Activated CD8-positive, alpha-beta T cell treated with anti-CD3 and anti-CD28 coated beads for 36 hours (primary cell): ENCODE measurements at regions not wholly inside any gene's neighbourhood (a gene's known extent, or its start where the extent isn't known, plus 50 kb on each side); places are given as distances from the start of the nearest gene placed in this dataset.

Experiments used
- ATAC-seq: fragments of 200-7000 bp; cut with Tn5 transposase; one replicate; pipeline ENCODE4 v1.10.0; 2021; ENCODE audit warnings: mild to moderate bottlenecking, moderate library complexity
- CTCF ChIA-PET: fragments of 350-600 bp; sonication (Branson Sonifier 250); formaldehyde crosslinking; loops from one replicate; lab custom pipeline; 2021; ENCODE audit warnings: antibody characterized with exemption; lab: Charles Lee
- POLR2A ChIA-PET: fragments of 350-600 bp; sonication (Branson Sonifier 250); formaldehyde crosslinking; loops from one replicate; lab custom pipeline; 2021; ENCODE audit warnings: antibody characterized with exemption; lab: Charles Lee
- DNase-seq: peaks from one replicate; pipeline ENCODE4 v3.0.0-alpha.2; 2020
- H3K27ac Mint-ChIP-seq: one replicate; pipeline ENCODE4 v1.8.0; 2021; ENCODE audit warnings: mild to moderate bottlenecking, mixed read lengths
- H3K27me3 Mint-ChIP-seq: one replicate; pipeline ENCODE4 v1.8.0; 2021; ENCODE audit warnings: mixed read lengths
- H3K36me3 Mint-ChIP-seq: one replicate; pipeline ENCODE4 v1.8.0; 2021; ENCODE audit warnings: low read depth, mixed read lengths
- H3K4me1 Mint-ChIP-seq: one replicate; pipeline ENCODE4 v1.8.0; 2021; ENCODE audit warnings: low read depth, mixed read lengths
- H3K4me3 Mint-ChIP-seq: one replicate; pipeline ENCODE4 v1.8.0; 2021; ENCODE audit warnings: mild to moderate bottlenecking, moderate library complexity, mixed read lengths
- H3K9me3 Mint-ChIP-seq: one replicate; pipeline ENCODE4 v1.8.0; 2021; ENCODE audit warnings: mixed read lengths
- CTCF ChIP-seq: fragments of 200-600 bp; IDR thresholded peaks from one replicate; pipeline ENCODE4 v1.8.0; 2022; ENCODE audit warnings: antibody characterized with exemption, mild to moderate bottlenecking
- intact Hi-C: fragments of 100-400 bp; cut with micrococcal nuclease; formaldehyde crosslinking; loops from one replicate; pipeline ENCODE4 v1.10.0; 2022

GRCh38 chr14:48111151-48111550 lies 435.7 kb upstream of the MDGA2 start:
- Mint-ChIP-seq H3K4me3 (no peak overlapping the region), H3K36me3 (no peaks in the 10 kb centered on the region), H3K9me3 (no peaks in the 10 kb centered on the region), H3K27me3 (no peaks in the 10 kb centered on the region), H3K27ac (no peak overlapping the region), H3K4me1 (no peaks in the 10 kb centered on the region)
- DNase-seq = no peak
- ChIA-PET CTCF (no interaction called here), POLR2A (no interaction called here)
- ATAC-seq = no peak
- no peak for TF ChIP-seq CTCF
- intact Hi-C loops = no loop called here

DNA sequence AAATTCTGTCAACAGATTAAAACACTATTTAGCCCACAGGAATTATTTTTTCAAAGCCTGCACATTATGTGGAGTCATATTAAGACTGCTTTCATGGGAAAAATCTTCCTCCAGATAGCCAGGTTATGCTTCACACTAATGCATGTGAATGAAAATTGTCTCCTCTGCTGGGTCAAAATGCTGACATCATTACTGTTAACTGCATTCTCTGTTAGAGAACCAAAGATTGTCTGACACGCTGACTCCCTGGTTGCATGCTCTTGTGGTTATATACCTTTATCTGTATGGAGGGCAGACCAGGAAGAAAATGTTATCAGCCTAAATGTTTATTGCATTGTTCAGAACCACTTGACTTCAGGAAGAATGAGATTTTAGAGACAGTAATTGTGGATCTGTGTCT lies 432.2 kb upstream of the MDGA2 start:
- Mint-ChIP-seq H3K36me3 (no peaks in the 10 kb centered on the region), H3K4me3 (no peak overlapping the region), H3K9me3 (peaks cover 2% of the 10 kb centered on the region), H3K27ac (no peak overlapping the region), H3K27me3 (no peaks in the 10 kb centered on the region), H3K4me1 (no peaks in the 10 kb centered on the region)
- ChIA-PET CTCF (no interaction called here), POLR2A (no interaction called here)
- DNase-seq (no peak), ATAC-seq (no peak)
- intact Hi-C loops = no loop called here
- no peak for TF ChIP-seq CTCF

DNA sequence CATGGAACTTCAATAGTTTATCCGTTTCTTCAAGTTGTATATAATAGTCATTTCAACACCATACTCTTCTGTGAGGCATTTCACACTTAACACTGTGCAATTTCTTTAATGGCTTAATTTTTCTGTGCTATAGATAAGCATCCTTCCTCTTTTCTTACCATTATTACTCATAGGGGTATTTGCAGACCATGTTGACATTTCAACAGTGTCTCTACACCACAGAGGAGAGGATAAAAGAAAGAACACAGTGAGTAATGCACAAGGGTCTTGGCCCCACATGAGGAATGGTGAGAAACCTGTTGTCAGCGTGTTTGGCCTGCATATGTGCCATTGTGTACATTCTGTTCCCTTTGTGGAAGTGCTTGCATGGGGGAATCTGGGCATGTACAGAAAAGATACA lies 421.5 kb upstream of the MDGA2 start:
- no peak overlapping the region for H3K4me3 Mint-ChIP-seq
- no peak for TF ChIP-seq CTCF
- no peak for DNase-seq
- H3K27ac Mint-ChIP-seq = no peak overlapping the region
- H3K4me1 Mint-ChIP-seq = no peaks in the 10 kb centered on the region
- peaks cover 14% of the 10 kb centered on the region for H3K9me3 Mint-ChIP-seq
- H3K27me3 Mint-ChIP-seq = no peaks in the 10 kb centered on the region
- POLR2A ChIA-PET = no interaction called here
- no peak for ATAC-seq
- CTCF ChIA-PET = no interaction called here
- intact Hi-C loops = no loop called here
- no peaks in the 10 kb centered on the region for H3K36me3 Mint-ChIP-seq

DNA sequence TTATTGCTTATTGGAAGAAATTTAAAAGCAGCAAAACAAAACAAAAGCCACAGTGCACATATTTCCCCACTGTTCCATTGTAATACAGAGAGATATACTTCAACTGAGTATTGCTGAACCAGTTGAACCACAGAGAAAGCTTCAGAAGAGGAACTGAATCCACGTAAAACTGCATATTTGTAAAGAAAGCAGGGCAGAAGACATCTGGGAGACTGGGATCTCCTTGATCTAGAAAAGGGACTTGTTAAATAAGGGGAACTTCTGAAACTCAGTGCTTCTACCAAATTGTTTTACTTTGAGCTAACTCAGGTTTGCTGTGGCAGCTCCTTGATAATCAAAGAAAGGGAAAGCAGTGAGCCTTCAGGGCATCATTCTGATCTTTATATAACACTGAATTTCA lies 411.1 kb upstream of the MDGA2 start:
- no peak overlapping the region for H3K4me3 Mint-ChIP-seq

DNA sequence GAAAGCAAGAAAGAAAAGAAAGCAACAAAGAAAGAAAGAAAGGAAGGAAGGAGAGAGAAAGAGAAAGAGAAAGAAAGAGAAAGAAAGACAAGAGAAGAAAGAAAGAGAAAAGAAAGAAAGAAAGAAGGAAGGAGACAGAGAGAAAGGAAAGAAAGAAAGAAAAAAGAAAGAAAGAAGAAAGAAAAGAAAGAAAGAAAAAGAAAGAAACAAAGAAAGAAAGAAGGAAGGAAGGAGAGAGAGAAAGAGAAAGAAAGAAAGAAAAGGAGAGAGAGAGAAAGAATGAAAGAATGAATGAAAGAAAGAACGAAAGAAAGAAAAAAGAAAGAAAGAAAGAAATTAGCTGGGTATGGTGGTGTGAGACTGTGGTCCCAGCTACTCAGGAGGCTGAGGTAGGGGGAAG lies 400.1 kb upstream of the MDGA2 start:
- peak; percentile 30 for TF ChIP-seq CTCF
- intact Hi-C loops = no loop called here
- ChIA-PET CTCF (no interaction called here), POLR2A (no interaction called here)
- no peaks in the 10 kb centered on the region for H3K27me3 Mint-ChIP-seq
- no peaks in the 10 kb centered on the region for H3K36me3 Mint-ChIP-seq
- H3K27ac Mint-ChIP-seq = no peak overlapping the region
- H3K9me3 Mint-ChIP-seq = peaks cover 7% of the 10 kb centered on the region
- no peak for DNase-seq
- no peak for ATAC-seq
- no peak overlapping the region for H3K4me3 Mint-ChIP-seq
- no peaks in the 10 kb centered on the region for H3K4me1 Mint-ChIP-seq

More for the DNA sequence above, 411.1 kb upstream of the MDGA2 start:
- Mint-ChIP-seq H3K36me3 (no peaks in the 10 kb centered on the region), H3K4me1 (no peaks in the 10 kb centered on the region), H3K27ac (no peak overlapping the region), H3K27me3 (no peaks in the 10 kb centered on the region), H3K9me3 (peaks cover 2% of the 10 kb centered on the region)
- ATAC-seq (no peak), DNase-seq (no peak)
- no peak for TF ChIP-seq CTCF
- ChIA-PET POLR2A (no interaction called here), CTCF (no interaction called here)
- intact Hi-C loops = no loop called here
